Fibroblast of villous mesenchyme (primary cell): ENCODE measurements at regions not wholly inside any gene's neighbourhood (a gene's known extent, or its start where the extent isn't known, plus 50 kb on each side); places are given as distances from the start of the nearest gene placed in this dataset.
A peak's percentile ranks its signal among the peaks of the same experiment; 100 is the strongest.
"Not testable (repeated sequence)": the region's sequence is repeated elsewhere in the genome, so short reads cannot be mapped to it uniquely, and the experiment has no call there.

Experiments used
- DNase-seq: peaks from one replicate; pipeline ENCODE4 v3.0.0-alpha.2; 2010; ENCODE audit warnings: low read depth
- H3K4me3 ChIP-seq: 2 replicates; pipeline ENCODE4 v1.5.1; 2011; ENCODE audit warnings: low read depth, mild to moderate bottlenecking, low read length

DNA sequence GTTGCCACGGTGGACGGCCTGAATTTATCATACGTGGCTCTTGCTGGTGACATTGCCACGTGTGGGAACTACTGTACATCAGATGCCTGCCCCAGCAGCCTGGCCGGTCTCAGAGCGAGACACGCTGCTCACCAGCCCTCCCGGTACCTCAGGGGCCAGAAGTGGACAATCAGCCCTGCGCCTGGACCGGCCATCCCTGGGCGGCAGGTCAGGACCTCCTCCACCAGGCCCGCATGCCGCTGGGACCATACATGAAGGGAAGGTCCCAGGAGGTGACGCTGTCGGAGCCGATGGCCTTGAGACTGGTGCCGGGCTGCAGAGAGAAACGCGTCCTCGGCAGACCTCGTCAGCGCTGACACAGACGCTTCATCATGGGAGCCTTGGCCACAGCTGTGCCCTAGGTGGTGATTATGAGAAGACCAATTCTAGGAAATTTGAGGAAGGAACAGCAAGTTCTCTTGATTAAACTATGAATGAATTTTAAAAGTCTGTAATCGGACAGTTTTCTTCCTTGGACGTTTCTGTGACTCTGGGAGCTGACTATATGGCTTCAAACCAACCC, 5456.7 kb upstream of the TPTE start:
- not testable (repeated sequence) for H3K4me3 ChIP-seq, DNase-seq

DNA sequence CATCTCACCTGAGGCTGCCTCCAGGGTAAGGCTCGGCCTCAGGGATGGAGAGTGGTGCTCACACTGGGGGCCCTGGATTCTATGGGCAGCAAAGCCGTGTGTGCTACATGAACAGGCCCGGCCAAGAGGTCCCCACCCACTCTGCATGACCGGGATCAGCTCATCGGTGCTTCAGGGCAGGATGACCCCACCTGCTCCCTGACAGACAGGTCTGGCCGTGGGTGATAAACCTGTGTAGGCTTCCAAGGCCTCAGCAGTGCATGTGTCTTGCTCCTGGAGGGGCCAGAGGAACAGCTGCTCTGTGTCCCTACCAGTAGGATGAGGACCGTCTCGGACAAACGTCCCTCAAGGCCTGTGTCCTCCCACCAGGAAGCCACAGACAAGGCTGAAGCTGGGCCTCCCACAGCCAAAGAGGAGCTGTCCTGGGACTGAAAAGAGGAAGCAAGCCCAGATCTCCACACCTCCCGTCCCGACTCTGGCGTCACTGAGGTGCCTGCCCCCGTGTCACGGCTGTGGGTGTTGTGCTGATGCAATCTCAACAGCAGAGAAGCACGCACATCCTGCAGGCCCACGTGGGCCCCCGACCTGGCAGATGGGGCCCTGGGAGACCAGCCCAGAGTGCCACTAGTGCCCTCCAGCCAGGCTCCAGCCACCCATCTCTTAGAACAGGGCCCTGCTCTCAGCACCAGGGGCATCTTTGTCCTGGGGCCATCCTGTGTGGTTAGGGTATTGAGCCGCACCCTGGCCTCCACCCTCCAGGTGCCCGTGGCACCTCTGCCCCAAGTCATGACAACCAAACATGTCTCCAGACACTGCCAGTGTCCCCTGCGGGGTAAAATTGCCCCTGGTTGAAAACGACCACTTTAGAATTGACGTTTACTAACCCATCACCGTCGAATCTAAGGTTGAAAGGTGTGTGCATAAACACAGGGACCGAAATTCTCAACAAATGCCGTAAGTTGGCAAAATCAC, 5455.9 kb upstream of the TPTE start:
- DNase-seq: peak; percentile 59
- H3K4me3 ChIP-seq: not testable (repeated sequence)

DNA sequence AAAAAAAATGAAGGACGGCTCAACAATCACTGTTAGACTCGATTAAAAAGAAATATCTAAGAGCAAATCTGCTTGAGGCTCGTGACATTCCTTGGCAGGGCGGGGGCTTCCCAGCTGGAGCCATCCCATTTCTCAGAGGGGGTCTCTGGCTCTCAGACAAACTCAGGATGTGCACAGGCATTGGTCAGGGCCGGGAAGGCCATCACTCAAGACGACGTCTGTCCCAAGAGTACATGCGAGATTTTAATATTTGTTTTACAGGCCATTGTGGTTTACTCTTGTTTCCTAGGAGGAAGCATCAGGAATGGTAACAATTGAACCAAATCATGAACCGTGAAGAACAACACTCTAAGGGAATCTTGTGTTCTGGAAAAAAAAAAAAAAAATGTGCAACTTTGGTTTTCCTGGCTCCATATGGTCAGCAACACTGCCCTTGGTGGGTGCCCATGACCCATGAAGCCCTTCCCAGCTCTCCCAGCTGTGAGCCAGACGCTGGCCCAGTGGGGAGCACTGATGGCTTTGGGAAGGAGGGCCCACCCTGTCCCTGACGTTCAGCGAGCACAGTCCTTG, 5454.6 kb upstream of the TPTE start:
- DNase-seq: not testable (repeated sequence)

DNA sequence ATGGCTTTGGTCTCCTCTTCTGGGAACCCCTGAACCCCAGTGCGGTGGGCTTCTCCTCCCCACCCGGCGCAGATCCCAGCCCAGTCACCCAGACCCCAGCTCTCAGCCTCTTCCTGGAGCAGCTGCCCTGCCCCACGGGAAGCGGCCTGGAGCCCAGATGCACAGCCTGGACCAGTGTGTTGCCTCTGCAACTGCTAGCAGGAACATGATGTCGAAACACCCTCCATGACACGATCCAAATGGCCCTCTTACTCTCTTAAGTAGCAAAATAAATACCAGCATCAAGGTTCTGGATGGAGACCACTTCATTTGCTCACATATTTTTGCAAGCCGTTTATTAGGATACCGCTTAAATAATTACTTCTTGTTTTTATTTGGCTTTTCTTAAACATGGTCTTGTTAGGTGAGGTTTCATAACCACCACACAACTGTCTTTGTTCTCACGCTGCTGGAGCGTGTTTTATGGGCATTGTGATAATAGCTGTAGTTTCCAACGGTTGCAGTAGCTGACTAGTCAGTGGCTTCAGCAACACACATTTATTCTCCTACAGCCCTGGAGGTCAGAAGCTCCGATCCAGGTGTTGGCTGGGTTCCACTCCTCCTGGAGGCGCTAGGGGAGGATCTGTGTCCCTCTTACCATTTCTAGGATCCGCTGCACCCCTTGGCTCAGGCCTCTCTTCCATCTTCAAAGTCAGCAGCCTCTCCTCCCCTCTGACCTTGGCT, 5453.9 kb upstream of the TPTE start:
- DNase-seq, H3K4me3 ChIP-seq: not testable (repeated sequence)

More for the DNA sequence above, 5454.6 kb upstream of the TPTE start:
- not testable (repeated sequence) for H3K4me3 ChIP-seq

DNA sequence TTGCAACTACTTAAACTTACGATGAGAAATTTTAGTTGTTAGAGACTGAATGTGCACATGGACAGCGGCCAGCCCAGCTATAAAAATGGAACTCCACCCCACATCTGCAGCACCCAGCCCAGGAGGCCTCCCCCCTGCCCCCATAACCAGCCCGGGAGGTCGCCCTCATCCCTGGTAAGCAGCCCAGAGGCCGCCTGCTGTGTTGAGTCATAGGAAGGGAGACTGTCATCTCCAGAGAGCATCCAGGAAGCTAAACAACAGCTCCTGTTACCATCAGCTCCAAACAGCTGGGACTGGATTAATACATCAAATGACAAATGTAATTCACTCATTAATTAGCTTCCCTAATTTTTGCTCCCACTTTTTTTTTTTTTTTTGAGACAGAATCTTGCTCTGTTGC, 5452.7 kb upstream of the TPTE start:
- not testable (repeated sequence) for H3K4me3 ChIP-seq, DNase-seq

DNA sequence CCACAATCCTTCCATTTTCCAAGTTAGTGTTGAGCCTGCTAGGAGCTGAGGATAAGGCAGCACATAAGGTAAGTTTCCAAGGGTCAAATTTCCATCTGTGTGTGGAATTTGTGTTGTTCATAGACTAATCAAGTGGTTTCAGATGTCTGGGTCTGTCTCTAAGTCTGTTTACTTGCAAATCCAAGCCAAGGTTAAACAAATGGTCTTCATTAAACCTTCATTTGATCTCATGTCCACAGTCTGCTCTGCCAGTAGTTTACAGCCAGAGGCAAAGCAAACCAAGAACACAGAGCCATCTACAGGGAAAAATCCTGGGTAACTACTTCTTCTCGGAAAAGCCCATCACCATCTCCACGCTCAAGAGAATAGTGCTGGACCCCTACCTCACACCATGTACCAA, 5450.2 kb upstream of the TPTE start:
- not testable (repeated sequence) for H3K4me3 ChIP-seq
- peak; percentile 3 for DNase-seq

DNA sequence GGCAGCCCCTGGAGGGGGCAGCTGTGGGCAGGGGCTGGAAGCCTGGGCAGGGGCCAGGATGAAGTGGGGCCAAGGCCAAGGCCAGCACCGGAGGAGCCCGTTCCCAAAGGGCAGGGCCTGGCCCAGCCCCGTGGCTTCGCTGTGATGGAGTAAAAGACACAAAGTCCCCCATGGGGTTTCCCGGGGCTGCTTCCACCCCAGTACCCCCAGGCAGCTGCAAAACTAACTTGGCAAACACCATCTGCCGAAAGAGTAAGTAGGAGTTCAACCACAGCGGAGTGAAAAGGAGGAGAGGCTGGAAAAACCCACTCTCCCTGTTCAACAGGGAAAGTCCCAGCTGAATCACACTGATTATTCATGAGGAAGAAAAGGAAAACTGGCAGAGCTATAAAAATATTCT, 5444.5 kb upstream of the TPTE start:
- not testable (repeated sequence) for DNase-seq, H3K4me3 ChIP-seq

DNA sequence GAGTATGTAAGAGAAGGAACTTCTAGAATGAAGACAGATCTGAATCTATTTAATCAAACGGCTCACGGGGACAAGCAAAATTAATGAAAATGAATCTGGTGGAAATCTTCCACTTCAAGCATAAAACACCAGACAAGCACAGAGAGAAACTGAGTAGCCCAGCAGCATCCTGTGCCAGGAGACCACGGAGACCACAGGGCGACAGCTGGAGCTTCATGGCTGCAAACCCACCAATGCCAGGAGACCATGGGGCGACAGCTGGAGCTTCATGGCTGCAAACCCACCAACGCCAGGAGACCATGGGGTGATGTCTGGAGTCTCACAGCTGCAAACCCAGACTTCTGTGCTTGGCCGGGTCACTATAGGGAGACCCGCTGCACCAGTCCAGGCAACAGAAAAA, 5442.0 kb upstream of the TPTE start:
- DNase-seq, H3K4me3 ChIP-seq: not testable (repeated sequence)

DNA sequence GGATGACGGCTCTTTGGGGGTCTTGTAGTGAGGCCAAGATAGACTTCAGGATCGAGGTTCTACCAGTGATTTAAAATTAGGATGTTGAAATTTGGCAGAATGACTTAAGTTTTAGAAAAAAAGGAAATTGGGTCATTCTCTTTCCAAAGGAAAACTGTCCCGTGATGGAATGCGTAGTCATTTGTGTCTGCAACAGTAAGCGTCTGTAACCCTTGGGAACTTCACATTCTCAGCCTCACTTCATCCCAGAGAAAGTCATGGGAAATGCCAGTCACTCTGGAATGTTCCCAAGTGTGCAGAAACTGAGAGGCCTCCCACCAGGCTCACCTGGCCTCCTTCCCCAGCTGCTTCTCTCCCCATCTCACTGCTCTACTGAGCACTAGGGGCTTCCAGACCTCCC, 5441.4 kb upstream of the TPTE start:
- not testable (repeated sequence) for DNase-seq, H3K4me3 ChIP-seq

DNA sequence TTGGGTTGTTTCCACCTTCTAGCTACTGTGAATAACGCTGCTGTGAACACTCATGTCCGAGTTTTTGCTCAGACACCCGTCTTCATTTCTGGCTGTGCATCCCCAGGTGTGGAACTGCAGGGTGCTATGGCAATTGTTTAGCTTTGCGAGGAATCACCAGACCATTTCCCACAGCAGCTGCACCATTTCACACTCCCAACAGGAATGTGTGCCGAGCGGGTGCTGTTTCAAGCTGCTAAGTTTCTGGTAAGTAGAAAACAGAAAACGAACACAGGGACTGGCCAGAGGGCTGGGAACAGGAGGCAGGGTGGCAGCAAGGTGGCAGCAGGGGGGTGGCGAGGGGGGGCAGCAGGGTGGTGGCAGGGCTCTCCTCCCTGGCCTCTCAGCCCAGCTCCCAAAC, 5437.1 kb upstream of the TPTE start:
- DNase-seq, H3K4me3 ChIP-seq: not testable (repeated sequence)

DNA sequence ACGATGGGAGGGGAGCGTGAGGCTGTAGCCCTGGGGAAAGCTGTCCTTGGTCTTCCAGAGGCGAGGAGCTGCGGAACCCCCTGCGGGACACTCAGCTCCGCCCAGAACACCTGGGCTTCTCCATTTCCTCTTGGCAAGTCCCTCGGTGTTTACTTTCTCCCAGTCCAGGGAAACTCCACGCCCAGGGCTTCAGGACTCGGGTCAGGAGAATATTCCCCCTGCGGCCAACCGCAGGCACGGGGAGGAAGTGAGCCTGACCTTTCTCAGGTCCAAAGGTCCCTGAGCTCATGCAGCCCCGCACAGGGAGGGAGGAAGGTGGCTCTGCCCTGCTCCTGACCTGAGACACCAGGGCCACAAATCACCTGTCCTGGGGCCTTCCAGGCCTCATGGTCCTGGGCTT, 5435.9 kb upstream of the TPTE start:
- not testable (repeated sequence) for H3K4me3 ChIP-seq, DNase-seq

DNA sequence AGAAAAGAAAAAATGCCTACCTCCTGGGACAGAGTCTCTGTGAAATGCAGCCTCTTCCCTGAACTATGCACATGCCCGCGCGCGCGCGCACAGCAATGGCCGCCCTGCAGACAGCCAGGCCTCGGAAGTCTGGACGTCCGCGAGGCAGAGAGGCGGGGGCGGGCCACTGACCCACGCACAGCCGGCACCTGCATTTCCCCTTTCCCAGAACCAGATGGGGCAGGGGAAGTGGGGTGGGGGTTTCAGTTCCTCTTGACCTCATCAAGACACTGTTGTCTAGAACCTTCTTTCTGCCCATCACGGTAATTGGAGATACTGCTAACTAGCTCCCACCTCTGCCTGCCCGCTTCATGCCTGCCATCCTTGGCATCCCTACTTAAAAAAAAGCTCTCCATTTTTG, 5435.0 kb upstream of the TPTE start:
- not testable (repeated sequence) for DNase-seq, H3K4me3 ChIP-seq

DNA sequence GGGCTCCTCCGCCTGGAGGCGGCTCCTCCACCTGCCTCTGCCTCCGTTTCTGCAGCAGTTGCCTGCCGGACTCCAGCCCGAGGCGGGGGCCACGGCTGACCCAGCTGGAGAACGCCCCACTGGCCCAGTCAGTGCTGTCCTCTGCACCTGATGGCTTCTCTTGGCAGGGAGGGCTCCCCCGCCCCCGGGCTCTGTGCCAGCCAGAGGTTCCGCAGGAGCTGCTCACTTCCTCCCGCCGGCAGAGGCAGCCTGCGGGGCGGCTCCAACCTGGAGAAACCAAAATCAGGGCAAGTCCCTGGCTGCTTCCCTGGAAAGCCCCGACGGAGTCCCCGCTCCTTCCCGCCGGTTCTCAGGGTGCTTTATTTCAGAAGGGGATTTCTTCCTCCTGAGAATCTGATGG, 5432.6 kb upstream of the TPTE start:
- not testable (repeated sequence) for DNase-seq, H3K4me3 ChIP-seq

DNA sequence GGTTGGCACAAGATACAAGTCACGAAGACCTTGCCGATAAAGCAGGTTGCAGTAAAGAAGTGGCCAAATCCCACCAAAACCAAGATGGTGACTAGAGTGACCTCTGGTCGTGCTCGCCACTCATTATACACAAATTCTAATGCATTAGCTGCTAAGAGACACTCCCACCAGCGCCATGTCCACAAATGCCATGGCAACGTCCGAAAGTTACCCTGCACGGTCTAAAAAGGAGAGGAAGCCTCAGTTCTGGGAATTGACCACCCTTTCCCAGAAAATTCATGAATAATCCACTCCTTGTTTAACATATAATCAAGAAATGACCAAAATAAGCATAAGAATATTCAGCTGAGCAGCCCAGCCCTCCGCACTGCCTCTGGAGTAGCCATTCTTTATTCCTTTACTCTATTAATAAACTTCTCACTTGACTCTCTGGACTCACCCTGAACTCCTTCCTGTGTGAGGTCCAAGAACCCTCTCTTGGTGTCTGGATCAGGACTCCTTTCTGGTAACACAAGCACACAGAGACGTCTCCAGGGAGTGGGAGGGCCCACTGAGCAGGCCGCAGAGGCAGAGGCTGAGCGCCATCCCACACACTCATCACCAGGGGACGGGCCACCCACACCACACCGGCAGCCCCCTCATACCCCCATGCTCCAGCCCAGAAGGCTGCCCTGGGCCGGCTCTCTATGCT, 5431.8 kb upstream of the TPTE start:
- not testable (repeated sequence) for DNase-seq

DNA sequence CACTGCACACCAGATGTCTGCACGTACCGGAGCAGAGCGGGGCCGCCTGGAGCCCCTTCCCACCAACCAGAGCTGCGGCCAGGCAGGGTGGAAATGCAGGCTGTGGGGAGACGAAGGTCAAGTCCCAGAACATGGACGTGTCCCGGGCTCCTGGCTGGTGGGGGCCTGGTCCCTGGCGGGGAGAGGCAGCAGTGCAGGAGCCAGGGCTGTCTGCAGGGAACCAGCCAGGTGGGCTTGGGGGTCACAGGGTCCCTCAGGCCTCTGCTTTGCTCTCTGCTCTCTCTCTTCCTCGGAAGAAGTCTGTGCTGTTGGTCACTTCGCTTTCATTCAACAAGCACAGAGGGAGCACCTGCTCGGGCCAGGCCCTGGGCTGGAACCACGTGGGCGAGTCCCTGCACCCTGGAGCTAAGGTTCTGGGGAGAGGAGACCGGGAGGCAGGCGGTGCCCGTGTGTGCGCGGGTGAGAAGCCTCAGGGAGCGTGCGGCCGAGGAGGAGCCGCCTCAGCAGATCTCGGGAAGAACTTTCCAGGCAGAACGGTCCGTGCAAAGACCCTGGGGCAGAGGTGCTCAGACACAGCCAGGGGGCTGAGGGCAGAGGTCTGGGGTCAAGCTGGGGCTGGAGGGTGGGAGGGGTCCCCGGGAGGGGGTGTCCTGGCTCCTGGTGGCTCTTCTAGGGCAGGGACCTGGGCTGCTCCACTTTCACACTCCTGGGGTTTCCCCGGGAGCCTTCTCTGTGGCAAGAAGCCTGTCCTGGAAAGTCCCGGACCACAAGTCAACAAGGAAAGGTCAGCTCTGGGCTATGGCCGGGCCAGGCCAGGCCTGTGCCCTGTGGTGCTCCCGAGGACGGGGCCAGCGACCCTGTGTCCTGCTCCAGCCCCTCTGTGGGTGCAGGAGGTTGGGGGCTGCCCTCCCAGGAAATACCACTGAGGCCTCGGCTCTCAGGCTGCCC, 5431.0 kb upstream of the TPTE start:
- H3K4me3 ChIP-seq, DNase-seq: not testable (repeated sequence)

More for the DNA sequence above, 5431.8 kb upstream of the TPTE start:
- not testable (repeated sequence) for H3K4me3 ChIP-seq

DNA sequence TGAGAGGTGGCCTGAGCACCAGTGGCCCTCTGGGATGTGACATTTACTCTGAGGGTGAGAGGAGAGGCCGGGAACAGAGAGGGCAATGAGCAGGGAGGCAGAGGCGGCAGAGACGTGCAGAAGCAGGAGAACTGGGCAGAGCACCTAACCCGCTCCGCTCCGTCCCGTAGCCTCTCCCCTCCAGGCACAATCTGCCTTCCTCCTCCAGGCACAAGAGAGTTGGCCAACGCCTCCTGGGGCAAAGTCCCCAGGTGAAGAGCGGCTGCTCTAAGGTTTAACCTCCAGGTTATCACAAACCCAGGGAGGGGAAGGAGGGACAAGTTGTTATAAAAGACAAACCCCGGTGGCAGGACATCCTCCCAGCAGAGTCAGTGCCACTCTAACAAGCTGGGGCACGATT, 5430.1 kb upstream of the TPTE start:
- not testable (repeated sequence) for H3K4me3 ChIP-seq, DNase-seq

DNA sequence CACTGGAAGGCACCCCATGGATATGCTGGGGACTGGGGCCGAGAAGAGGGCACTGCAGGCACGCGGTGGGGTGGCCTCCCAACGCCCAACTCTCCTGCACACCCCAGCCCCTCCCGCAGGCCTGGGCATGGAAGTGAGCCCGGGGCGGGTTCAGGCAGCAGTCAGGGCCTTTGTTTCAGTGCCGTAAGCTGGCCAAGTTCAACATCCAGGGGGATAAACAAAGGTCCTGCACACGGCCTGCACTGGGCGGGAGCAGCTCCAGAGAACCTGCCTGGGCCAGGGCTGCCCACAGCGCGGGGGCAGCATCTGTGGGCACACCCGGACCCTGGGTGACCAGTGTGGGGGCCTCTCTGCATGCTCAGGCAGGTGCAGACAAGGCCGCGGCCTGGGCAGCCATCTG, 5425.8 kb upstream of the TPTE start:
- H3K4me3 ChIP-seq, DNase-seq: not testable (repeated sequence)
